ENCODE measurements at regions not wholly inside any gene's neighbourhood (a gene's known extent, or its start where the extent isn't known, plus 50 kb on each side); places are given as distances from the start of the nearest gene placed in this dataset.

DNA sequence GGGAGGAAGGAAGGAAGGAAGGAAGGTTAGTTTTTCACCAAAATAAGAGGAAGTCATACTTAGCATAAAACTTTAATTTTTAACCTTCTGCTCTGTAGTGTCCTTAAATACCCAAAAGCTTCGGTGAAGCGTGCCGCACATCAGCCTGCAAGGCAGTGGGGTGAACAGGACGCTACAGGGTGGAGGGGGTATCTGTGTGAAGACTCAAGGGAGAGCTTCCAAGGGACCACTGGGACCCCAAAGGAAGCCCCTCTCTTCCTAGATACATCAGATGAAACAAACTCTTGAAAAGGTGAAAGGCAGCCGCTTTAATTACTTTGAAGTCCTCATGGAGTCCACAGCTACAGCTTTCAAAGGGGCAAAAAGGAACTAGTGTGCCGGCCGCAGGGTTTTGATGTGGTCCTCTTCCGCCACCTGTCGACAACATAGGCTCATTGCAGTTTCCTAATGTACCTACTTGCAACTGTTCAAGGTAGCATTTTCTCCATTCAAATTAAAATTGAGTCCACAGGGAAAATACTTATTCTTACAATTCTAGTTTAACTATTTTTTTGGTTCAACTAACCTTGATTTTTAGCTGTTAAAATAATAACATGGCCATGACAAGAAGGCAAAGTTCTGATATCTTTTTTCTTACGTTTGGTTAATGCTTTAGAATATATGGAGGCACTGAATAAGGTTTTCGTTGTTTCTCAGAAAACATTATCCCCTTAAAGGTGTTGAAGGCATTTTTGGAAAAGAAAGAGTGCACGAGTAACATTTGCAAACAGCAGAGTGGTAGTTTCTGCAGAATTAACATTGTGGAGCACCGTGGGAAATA lies 135.0 kb upstream of the RIPOR2 start:
- peak; percentile 48 to 79 for DNase-seq

DNA sequence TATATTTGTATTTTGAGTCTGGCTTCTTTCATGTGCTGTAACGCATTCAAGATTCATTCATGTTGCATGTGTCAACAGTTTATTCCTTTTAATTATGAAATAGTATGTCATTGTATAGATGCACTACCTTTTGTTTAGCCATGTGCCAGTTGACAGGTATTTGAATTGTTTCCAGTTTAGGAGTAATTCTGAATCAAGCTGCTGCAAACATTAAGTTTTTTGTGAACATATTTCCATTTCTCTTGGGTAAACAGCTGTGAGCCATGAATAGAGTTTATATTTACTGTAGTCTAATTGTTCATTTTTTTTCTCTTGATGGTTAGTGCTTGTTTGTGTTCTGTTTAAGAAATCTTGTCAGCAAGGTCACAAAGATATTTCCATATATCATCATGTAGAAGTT lies 142.4 kb upstream of the RIPOR2 start:
- no peak for DNase-seq

DNA sequence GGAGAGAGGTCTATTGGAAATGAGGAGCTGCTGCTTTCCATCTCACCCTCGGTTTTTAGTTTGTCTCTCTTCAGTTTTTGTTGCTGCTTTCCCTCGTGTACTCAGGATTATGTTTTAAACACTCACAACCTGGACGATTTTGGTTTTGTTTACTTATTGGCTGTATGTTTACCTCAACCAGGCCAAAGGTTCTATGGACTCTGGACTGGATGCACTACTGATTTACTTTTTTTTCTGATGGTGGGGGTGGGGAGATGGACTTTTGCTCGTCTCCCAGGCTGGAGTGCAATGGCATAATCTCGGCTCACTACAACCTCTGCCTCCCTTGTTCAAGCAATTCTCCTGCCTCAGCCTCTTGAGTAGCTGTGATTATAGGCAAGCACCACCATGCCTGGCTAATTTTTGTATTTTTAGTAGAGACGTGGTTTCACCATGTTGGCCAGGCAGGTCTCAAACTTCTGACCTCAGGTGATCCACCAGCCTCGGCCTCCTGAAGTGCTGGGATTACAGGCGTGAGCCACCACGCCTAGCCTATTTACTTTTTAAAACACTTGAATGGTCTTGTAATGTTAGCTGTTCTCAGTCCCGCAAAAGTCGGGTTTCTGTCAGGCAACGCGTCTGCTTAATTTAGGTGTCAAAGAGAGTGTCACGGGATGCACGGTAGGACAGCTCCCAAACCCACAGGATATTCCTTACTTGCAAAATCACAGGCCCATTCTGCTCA lies 148.2 kb upstream of the RIPOR2 start:
- no peak for DNase-seq

DNA sequence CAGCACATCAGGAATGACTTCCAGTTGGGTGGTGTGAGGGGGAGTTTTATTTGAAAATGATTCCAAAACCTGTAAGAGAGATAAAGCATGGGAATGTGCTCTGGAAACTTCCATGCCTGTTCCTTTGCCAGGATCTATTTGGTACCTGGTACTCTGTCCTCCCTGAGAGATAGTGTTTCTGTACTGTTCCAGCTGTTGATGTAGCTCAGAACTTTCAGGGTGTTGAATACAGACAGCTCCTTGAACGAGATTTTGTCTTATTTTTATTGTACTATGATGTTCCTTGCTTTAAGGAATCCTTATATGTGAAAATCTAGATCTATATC lies 148.7 kb upstream of the RIPOR2 start:
- no peak for DNase-seq

DNA sequence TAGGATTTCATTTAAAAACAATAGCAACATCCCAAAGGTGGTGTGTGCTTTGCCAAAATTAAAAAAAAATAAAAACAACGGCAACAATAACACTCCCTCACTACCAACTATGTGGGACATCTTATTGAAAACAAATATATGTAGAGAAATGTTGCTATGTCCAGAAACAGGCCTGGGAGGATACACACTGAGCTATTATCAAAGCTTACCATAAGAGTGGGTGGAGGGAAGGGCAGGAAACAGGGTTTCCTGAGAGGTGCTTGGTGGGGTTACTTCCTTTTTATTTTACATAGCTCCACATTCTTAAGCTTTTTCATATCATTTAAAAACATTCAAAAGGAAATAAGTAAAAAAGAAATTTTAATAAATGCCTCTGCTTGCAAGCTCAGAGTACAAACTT lies 150.0 kb upstream of the RIPOR2 start:
- no peak for DNase-seq

DNA sequence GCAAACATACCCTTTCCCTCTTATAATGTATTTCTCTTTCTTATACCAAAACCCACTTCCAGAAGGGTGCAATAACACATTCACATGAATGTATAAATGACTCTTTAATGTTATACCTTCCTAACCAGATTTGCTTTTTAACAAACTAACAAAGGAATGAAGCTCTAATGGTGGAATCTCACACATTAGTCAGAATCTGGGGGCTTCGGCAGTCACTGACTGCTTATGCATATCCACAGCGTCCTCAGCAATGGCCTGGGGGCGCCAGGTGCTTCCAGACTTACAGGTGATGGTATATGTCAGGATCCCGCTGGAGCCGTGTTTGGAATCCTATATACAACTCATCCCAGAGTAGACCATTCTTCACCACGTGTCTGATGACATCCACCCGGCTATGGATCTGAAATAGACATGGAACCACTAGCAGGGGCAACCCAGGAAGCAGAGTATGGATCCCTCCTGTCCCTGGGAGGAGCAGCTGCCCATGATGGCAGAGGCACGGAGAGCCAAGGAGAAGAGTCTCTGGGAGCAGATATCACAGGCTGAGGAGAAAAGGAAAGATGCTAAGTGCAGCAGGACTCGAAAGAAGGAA lies 150.8 kb upstream of the RIPOR2 start:
- DNase-seq, result no peak

DNA sequence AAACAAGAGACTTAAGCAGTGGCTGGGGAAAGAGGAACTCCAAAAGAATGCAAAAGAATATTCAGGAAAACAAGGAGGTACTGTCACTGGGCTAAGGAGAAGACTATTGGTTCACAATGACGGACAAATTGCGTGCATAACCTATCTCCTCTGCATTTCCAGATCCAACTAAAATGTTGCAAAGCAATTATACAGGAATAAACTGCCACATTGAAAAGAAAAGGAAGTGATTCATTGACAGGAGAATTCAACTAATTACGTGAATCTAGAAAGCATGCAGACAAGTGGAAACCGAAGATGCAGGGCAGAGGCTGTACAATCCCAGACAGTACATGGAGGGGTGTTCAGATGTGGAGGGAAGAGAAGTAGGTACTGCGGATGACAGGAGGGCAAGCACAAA lies 152.8 kb upstream of the RIPOR2 start:
- peak in 1 of 2 experiments; percentile 66 for DNase-seq

DNA sequence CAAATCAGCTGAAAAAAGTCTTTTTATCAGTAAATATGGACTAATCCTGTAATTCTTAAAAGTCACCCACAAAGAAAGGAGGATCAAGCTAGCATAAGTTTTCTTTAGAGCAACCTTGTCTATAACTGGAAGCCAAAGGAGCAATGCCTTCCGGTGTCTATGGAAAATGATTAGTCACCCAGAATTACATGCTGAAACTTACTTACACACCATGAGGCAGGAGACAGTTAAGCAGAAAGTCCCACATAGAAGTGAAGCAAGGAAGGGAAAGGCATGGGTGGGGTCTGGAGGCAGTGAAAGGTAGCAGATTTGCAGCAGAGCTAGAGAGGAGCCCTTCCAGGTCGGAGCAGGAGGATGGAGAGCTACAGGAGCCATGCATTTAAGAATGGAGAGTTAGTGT lies 153.7 kb upstream of the RIPOR2 start:
- DNase-seq, result no peak

DNA sequence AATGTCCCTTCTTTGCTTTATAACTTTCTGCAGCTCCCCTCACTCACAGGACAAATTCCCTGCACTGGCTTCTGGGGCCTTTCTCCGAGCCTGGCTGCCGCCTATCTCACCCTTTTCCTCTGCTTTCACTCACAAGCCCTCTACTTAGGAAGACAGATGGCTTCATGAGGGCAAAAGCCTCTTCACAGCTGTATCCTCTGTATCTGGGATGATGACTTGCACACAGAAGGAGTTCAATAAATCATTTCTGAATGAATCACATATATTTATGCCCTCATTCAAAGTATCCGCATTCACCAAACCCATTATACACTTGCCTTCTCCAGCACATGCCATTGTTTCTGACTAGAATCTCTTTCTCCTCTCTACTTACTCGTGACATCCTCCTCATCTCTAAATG lies 159.0 kb upstream of the RIPOR2 start:
- no peak for DNase-seq

DNA sequence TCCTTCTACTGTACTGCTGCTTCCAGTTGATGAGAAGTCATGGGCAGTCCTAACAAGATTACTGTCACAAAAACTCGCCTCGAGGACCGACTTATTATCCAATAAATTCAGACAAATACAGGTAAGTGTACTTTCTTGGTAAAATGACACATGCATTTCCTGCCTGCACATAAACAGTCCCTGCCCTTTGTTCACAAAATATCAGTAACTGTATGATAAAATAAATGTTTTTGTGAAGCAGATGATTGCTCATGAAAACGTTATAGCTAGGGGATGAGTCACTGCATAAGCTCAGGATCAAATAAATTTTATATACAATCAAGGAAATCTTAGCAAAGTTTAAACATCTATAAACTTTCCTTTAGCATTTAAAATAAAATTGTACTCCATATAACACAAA lies 164.5 kb upstream of the RIPOR2 start:
- DNase-seq, result no peak

DNA sequence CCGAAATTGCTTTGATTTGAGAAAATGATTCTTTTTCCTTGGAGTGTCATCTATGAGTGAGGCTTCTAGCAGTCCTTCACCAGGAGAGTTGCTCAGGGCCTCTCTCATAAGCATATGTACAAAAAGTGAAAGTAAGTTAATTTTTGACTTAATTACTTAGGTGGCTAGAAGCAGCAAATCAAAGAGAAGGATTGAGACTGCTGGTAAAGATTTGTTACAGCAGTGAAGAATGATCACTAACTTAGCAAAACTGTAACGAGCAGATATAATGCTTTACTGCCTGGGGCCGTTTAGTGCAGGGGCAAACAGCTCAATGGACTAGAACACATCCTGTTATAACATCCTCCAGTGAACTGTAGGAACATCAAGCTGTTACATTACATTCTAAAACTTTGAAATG lies 167.8 kb upstream of the RIPOR2 start:
- no peak for DNase-seq

DNA sequence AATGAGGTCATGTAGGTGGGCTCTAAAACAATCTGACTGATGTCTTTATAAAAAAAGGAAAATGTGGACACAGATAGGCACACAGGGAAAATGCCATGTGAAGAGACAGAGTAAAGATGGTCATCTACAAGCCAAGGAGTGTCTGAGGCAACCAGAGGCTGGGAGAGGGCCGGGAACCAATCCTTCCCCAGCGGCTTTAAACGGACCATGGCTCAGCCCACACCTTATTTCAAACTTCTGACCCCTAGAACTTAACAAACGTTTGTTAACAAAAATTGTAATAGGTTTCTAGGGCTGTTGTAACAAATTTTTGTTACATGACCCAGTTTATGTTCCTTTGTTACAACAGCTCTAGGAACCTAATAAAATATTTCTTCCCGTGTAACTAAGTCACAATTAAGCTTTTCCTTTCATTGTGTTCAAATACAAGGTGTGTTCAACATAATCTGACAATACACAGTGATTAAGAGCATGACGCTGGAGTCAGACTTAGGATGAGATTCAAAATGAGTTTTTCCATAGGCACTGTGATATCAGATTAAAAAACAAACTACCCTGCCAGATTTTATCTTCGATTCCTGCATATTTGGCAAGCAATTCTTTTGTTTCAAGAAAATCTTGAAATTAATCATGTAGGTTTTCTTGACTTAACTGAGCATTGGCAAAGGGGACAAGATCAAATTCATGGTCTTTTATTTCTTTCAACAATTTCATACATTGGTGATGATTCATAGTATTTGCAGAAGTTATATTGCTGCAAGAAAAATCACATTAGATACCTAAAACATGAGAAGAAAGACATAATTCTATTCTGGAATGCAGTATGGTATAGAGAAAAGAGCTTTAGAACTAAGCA lies 169.5 kb upstream of the RIPOR2 start:
- no peak for DNase-seq

DNA sequence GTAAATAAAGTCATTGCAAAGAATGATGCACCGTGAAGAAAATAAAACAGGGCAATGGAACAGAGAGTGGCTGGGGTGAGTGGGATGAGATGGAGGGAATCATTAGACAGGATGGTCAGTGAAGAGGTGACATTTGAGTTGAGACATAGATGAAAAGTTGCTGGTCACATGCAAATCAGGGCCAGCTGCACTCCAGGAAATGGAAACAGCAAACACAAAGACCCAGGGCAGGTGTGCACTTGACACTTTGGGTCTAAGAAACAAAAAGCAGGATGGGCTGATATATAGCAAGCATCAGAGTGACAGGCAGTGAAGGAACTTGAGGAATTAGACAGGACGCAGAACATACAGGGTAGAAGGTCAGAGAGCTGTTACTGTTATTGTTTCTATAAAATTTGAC lies 171.5 kb upstream of the RIPOR2 start:
- no peak for DNase-seq

DNA sequence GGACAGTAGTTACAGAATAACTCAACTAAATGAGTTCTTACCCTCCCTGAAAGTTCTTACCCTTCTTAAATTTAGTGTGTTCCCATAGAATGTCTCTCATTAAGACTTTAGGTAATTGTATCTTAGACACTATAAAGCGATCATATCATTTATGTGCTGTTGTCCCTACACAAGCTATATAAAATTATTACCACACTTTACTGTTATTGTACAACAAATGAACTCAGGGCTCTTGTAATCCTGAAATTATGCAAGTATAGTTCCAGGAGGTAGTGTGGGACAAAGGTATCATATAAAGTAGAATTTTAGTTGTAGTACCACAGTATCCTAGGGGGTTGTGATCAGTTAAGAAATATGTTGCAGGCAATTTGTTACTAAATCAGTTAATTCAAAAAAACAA lies 167.4 kb upstream of the CARMIL1 start:
- DNase-seq, result no peak

DNA sequence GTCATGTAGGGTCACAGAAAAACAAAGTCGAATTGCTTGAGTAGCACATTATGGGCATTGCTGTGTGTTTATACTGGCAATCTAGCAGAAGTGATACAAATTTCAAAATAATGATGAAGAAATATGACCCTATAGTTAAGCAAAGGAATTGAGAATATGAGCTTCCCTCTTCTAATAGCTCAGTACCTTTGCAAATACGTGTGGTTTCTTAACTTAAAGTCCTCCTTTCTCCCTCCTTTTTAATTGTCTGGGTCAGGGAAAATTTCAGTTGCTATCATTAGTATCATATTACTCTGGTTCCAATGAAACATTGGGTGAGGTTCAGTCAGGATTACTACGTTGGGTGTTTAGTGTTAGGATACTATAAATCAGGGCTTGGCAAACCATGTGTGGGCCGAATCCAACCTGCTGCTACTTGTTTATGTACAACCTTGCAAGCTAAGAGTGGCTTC lies 166.8 kb upstream of the CARMIL1 start:
- DNase-seq, result no peak

DNA sequence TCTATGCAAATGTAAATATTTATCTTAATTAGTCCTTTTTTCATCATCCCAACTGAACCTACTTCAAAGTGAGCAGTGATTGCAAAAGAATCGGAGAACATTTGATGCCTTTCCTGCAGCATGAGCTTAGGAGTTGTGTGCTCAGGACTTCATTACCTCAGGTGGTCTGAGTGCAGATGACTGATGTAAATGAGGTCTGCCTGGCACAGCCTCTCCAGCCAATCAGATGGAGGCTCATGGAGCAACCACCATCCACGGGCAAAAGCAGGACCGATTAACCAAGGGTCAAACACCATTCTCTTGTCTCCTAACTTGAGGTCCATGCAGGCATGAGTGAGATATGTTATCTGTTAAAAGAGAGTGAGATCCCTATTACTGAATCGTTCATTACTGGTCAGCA lies 165.7 kb upstream of the CARMIL1 start:
- DNase-seq, result no peak

DNA sequence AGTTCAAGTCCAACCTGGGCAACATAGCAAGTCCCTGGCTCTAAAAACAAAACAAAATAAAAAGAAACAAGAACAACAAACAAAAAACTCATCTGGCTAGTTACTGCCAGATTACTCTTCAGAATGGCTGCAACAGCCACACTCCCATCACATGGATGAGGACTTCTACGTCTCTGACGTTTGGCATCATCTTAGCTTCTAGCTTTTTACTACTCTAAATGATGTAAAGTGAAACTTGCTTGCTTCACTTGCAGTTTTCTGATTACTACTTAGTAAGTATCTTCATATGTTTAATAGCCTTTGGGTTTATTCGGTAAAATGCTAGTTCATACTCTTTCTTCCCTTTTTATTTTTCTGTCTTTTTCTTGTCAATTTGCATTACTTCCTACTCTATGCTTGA lies 161.1 kb upstream of the CARMIL1 start:
- no peak for DNase-seq

DNA sequence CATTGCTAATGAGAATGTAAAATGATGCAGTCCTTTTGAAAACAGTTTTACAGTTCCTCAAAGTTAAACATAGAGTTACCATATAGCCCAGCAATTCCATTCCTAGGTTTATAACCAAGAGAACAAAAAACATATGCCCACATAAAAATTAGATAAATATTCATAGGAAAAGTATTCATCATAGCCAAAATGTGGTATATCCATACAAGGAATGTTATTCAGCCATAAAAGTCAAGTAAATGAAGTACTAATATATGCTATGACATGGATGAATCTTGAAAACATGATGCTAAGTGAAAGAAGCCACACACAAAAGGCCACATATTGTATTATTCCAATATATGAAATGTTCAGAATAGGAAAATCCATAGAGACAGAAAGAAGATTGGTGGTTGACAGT lies 158.0 kb upstream of the CARMIL1 start:
- no peak for DNase-seq

DNA sequence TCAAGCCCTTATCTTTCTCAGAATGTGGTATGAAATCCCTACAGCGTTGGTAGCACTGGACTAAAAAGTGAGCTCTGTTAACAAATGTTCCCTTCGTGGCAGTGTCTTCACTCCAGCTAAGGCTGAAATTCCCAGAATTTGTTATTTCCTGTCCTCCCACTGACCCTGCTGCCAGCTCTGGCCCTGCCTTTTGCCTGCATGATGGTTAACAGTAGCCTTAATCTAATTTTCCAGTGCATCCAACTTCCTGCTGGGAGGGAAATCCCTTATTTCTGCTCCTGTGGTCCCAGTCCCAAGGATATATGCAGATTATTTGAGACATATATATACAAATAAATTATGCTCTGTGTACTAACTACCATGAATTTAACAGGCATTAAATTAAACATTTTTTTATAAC lies 157.2 kb upstream of the CARMIL1 start:
- peak in 1 of 2 experiments; percentile 25 for DNase-seq

DNA sequence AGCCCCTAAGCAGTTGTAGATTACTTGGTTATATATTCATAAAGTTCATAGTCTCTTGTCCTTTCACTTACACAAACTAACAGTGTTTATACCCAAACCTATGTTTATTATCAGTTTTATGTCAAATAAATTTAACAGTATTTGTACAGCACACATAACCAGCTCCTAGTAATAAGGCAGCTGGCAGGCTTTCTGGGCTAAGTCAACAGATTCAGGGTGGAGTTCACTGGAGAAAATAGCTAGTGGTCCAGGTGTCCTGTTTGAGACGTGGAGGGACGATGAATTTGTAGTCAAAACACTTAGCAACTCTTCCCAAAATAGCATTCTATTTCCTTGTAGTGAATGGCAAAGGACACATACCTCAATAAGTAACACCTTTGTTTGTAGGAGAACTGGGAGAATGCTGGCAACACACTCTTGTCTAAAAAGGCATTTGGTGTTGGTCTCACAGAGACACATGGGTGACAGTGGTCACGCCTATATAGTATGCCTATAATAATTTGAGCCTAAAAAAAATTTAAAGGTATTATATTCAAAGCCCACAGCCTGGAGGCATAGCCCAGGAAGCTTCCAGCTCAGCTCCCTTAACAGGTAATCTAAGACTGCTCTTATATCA lies 156.4 kb upstream of the CARMIL1 start:
- DNase-seq, result no peak

DNA sequence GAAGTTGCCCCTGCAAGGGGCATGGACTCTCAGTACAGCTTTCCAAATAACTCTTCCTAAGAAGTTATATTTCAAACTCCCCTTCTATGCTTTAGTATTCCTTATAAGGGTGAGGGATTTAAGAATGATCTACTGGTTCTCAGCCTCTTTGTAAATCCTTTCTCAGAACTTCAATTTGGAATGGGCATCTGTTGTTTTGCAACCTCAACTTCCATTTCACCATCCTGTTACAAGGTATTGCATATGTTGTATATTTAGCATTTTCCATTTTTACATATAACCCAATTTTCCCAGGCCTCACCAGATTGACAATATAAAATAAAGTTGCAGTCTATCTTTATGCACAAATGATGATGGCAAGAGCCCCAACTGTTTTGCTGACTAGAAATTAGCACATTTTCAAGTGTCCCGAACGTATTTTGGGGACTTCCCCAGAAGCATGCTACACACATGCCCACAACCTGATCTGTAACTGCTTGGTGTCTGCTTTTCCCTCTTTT lies 154.9 kb upstream of the CARMIL1 start:
- DNase-seq, result no peak

DNA sequence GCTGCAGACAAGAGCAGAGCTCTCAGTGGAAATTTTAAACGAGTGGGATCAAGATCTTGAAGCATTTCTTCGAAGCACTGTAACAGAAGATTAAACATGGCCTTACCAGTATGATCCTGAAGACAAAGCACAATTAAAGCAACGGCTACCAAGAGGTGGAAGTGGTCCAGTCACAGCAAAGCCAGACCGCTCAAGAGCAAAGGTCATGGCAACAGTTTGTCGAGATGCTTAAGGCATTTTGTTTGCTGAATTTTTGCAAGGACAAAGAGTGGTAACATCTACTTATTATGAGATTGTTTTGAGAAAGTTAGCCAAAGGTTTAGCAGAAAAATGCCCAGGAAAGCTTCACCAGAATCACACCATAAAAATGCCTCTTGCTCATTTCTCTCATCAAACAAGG lies 153.4 kb upstream of the CARMIL1 start:
- no peak for DNase-seq
